ENCODE measurements at regions not wholly inside any gene's neighbourhood (a gene's known extent, or its start where the extent isn't known, plus 50 kb on each side); places are given as distances from the start of the nearest gene placed in this dataset.

DNA sequence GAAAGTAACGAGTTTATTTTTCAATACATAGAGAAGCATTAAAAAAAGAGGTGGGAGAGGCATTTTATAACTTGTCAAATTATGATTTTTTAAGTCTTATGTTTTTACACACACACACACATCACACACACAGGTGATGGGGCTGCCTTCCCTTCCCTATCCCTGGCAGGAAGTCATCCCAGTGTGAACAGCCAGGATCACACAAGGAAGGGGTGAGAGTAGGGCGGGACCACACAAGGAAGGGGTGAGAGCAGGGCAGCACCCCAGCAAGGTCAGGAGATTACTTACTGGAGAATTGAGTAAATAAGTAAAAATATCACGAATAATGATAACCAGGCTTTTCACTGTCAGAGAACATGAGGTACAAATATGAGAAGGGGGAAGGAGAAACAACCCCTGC, 372.6 kb downstream of the SEC23A start:
- TF ChIP-seq, protein P1, sequence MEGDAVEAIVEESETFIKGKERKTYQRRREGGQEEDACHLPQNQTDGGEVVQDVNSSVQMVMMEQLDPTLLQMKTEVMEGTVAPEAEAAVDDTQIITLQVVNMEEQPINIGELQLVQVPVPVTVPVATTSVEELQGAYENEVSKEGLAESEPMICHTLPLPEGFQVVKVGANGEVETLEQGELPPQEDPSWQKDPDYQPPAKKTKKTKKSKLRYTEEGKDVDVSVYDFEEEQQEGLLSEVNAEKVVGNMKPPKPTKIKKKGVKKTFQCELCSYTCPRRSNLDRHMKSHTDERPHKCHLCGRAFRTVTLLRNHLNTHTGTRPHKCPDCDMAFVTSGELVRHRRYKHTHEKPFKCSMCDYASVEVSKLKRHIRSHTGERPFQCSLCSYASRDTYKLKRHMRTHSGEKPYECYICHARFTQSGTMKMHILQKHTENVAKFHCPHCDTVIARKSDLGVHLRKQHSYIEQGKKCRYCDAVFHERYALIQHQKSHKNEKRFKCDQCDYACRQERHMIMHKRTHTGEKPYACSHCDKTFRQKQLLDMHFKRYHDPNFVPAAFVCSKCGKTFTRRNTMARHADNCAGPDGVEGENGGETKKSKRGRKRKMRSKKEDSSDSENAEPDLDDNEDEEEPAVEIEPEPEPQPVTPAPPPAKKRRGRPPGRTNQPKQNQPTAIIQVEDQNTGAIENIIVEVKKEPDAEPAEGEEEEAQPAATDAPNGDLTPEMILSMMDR (conservative IDR thresholded peaks at IDR 0.05 in 1 of 2, IDR thresholded peaks at IDR 0.05 in 1 of 2; ENCODE audit: low read depth in 1 of 2, low read length in 2 of 2), result no peak
- no peak for TF ChIP-seq EZH2 (IDR thresholded peaks at IDR 0.05; ENCODE audit: low read length, missing control alignments)

Measured in fibroblast of lung (primary cell).